GM12864 (cell line): ENCODE measurements at regions not wholly inside any gene's neighbourhood (a gene's known extent, or its start where the extent isn't known, plus 50 kb on each side); places are given as distances from the start of the nearest gene placed in this dataset.
"Not testable (repeated sequence)": the region's sequence is repeated elsewhere in the genome, so short reads cannot be mapped to it uniquely, and the experiment has no call there.

ENCODE experiments used
- DNase-seq: peaks from one replicate; pipeline ENCODE4 v3.0.0-alpha.2; 2011; ENCODE audit warnings: low read depth
- H3K4me3 ChIP-seq: 2 replicates; pipeline ENCODE4 v1.5.1; 2011; ENCODE audit warnings: mild to moderate bottlenecking, low read depth, low read length, control low read depth
- CTCF ChIP-seq: IDR thresholded peaks from 2 replicates; pipeline ENCODE4 v1.5.1; 2011; ENCODE audit warnings: low read depth, mild to moderate bottlenecking, moderate library complexity, low read length, control low read depth, inconsistent platforms; ENCODE audit errors: missing control alignments

GRCh38 chr2:121068851-121069250 is 216.2 kb downstream of the TFCP2L1 start:
- TF ChIP-seq CTCF: no peak
- no peak for DNase-seq
- no peak overlapping the region for H3K4me3 ChIP-seq

- H3K4me3 ChIP-seq: no peak overlapping the region
- no peak for DNase-seq
These were observed 215.5 kb downstream of the TFCP2L1 start for GRCh38 chr2:121069434-121069969.

GRCh38 chr2:121070061-121070460 is 214.9 kb downstream of the TFCP2L1 start:
- not testable (repeated sequence) for H3K4me3 ChIP-seq, DNase-seq

More at GRCh38 chr2:121069434-121069969, 215.5 kb downstream of the TFCP2L1 start:
- TF ChIP-seq CTCF: no peak

- no peak overlapping the region for H3K4me3 ChIP-seq
- no peak for DNase-seq
- TF ChIP-seq CTCF: peak; percentile 85
These were observed 213.9 kb downstream of the TFCP2L1 start for GRCh38 chr2:121071034-121071504.

GRCh38 chr2:121072784-121073183 is 212.2 kb downstream of the TFCP2L1 start:
- no peak for DNase-seq
- no peak for TF ChIP-seq CTCF
- no peak overlapping the region for H3K4me3 ChIP-seq

GRCh38 chr2:121073320-121074210 is 211.4 kb downstream of the TFCP2L1 start:
- TF ChIP-seq CTCF: no peak

GRCh38 chr2:121074293-121074932 is 210.6 kb downstream of the TFCP2L1 start:
- H3K4me3 ChIP-seq: no peak overlapping the region
- no peak for DNase-seq

More at GRCh38 chr2:121073320-121074210, 211.4 kb downstream of the TFCP2L1 start:
- H3K4me3 ChIP-seq: no peak overlapping the region
- DNase-seq: no peak

More at GRCh38 chr2:121074293-121074932, 210.6 kb downstream of the TFCP2L1 start:
- TF ChIP-seq CTCF: no peak
